ENCODE measurements at regions not wholly inside any gene's neighbourhood (a gene's known extent, or its start where the extent isn't known, plus 50 kb on each side); places are given as distances from the start of the nearest gene placed in this dataset.
A peak's percentile ranks its signal among the peaks of the same experiment; 100 is the strongest.
"Not testable (repeated sequence)": the region's sequence is repeated elsewhere in the genome, so short reads cannot be mapped to it uniquely, and the experiment has no call there.

DNA sequence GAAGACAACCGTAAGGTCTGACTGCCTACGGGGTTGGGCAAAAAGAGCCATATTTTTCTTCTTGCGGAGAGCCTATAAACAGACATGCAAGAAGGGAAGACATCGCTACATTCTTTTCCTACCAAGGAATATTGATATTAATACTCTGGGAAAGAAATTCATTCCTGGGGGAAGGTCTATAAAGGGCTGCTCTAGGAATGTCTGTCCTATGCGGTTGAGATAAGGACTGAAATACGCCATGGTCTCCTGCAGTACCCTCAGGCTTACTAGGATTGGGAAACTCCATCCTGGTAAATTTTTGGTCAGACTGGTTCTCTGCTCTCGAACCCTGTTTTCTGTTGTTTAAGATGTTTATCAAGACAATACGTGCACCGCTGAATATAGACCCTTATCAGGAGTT lies 190.8 kb upstream of the KIT start:
- POLR2A ChIA-PET (ENCODE audit: partially characterized antibody); H2BK120ac ChIP-seq (replicated peaks; ENCODE audit: low read depth, low read length); H3K23me2 ChIP-seq (ENCODE audit: low read depth, low read length); H4K20me1 ChIP-seq (replicated peaks in 1 of 2; ENCODE audit: control insufficient read depth in 1 of 2, insufficient read depth in 2 of 2, low read length in 2 of 2); H3K79me1 ChIP-seq (ENCODE audit: low read depth, low read length); H3K79me2 ChIP-seq (ENCODE audit: control insufficient read depth in 1 of 2, insufficient read depth in 2 of 2, low read length in 2 of 2); H2BK12ac ChIP-seq (ENCODE audit: low read depth, low read length); H2BK15ac ChIP-seq (ENCODE audit: low read length); H4K5ac ChIP-seq (ENCODE audit: insufficient read length, low read depth, low read length); H2BK20ac ChIP-seq (ENCODE audit: low read length); H3K27ac ChIP-seq (ENCODE audit: low read depth, low read length); H2AK5ac ChIP-seq (ENCODE audit: low read depth, low read length); DNase-seq (ENCODE audit: low read depth in 1 of 2, low spot score in 2 of 2); H3K27me3 ChIP-seq (replicated peaks in 1 of 4; ENCODE audit: control insufficient read depth in 3 of 4, extremely low read depth in 1 of 4, insufficient read depth in 3 of 4, low read length in 3 of 4); H4K91ac ChIP-seq (replicated peaks; ENCODE audit: insufficient read length, low read length); H2BK5ac ChIP-seq (ENCODE audit: low read depth, low read length); H2AFZ ChIP-seq (ENCODE audit: low read length); H3K18ac ChIP-seq (ENCODE audit: extremely low read depth, low read length); H3K23ac ChIP-seq (ENCODE audit: insufficient read length); H3K9me3 ChIP-seq (ENCODE audit: insufficient read depth in 2 of 2, low read depth in 1 of 2, low read length in 1 of 2); H3K4me3 ChIP-seq (ENCODE audit: extremely low read depth in 1 of 4, insufficient read depth in 2 of 4, low read depth in 3 of 4, low read length in 4 of 4); H3K36me3 ChIP-seq (ENCODE audit: control insufficient read depth in 2 of 4, insufficient read depth in 4 of 4, low read length in 3 of 4); H3K56ac ChIP-seq (replicated peaks; ENCODE audit: insufficient read length, low read depth, low read length); H4K8ac ChIP-seq (ENCODE audit: extremely low read depth, insufficient read depth, low read length); H3K4me2 ChIP-seq (ENCODE audit: insufficient read depth in 1 of 2, low read depth in 2 of 2, low read length in 2 of 2); H3K9ac ChIP-seq (replicated peaks in 1 of 4; ENCODE audit: extremely low read depth in 1 of 4, low read depth in 3 of 4, low read length in 3 of 4); FAIRE-seq; H3K14ac ChIP-seq (ENCODE audit: insufficient read length); H3K4ac ChIP-seq (replicated peaks; ENCODE audit: insufficient read length, low read depth, low read length); H3K4me1 ChIP-seq (replicated peaks in 1 of 4; ENCODE audit: control insufficient read depth in 3 of 4, insufficient read depth in 4 of 4, low read length in 3 of 4): not testable (repeated sequence)
- CTCF ChIA-PET (ENCODE audit: partially characterized antibody), result interaction anchor here (1.0 kb wide), 1 partner anchor 493 kb away, joined by 3 read pairs; no protein-coding TSS in a partner anchor
- peak in 1 of 2 experiments; percentile 58; a peak in 1 of 3 replicates for TF ChIP-seq EP300 (IDR thresholded peaks at IDR 0.05; ENCODE audit: borderline replicate concordance in 1 of 2, low read depth in 2 of 2, low read length in 2 of 2)
- WGBS, 2 experiments (ENCODE audit: extremely low coverage in 1 of 2, insufficient coverage in 1 of 2, insufficient read length in 1 of 2, insufficient replicate concordance in 2 of 2, low coverage in 1 of 2, low lambda C conversion rate in 2 of 2, missing lambda C conversion rate in 1 of 2), result 87% methylated on average over 9 of the region's 9 CpGs; no CpG with 5 or more reads in 1 of the 2 experiments
